LNCAP (cell line): ENCODE measurements at regions not wholly inside any gene's neighbourhood (a gene's known extent, or its start where the extent isn't known, plus 50 kb on each side); places are given as distances from the start of the nearest gene placed in this dataset.

Experiments used
- CTCF ChIP-seq: fragments of 450-650 bp; IDR thresholded peaks from 2 replicates; pipeline ENCODE4 v1.5.1; 2017; ENCODE audit warnings: mild to moderate bottlenecking

- TF ChIP-seq CTCF: peak; percentile 79
Observed at GRCh38 chr15:31488437-31489204, 162.0 kb downstream of the KLF13 start.

- no peak for TF ChIP-seq CTCF
Observed at GRCh38 chr15:31489281-31489680, 162.6 kb downstream of the KLF13 start.

GRCh38 chr15:31489801-31490646, 163.4 kb downstream of the KLF13 start:
- TF ChIP-seq CTCF: peak; percentile 84

- no peak for TF ChIP-seq CTCF
Observed at GRCh38 chr15:31494786-31495185, 168.2 kb downstream of the KLF13 start.

- TF ChIP-seq CTCF: no peak
Observed at GRCh38 chr15:31495281-31495680, 168.6 kb downstream of the KLF13 start.

GRCh38 chr15:31497838-31498237, 171.2 kb downstream of the KLF13 start:
- TF ChIP-seq CTCF: no peak

GRCh38 chr15:31498329-31498728, 171.7 kb downstream of the KLF13 start:
- TF ChIP-seq CTCF: no peak
